NCI-H1092 (cell line): ENCODE measurements at regions not wholly inside any gene's neighbourhood (a gene's known extent, or its start where the extent isn't known, plus 50 kb on each side); places are given as distances from the start of the nearest gene placed in this dataset.

Experiments used
- DNase-seq: peaks from one replicate; lab custom pipeline; 2025; lab: John Stamatoyannopoulos, UW

DNA sequence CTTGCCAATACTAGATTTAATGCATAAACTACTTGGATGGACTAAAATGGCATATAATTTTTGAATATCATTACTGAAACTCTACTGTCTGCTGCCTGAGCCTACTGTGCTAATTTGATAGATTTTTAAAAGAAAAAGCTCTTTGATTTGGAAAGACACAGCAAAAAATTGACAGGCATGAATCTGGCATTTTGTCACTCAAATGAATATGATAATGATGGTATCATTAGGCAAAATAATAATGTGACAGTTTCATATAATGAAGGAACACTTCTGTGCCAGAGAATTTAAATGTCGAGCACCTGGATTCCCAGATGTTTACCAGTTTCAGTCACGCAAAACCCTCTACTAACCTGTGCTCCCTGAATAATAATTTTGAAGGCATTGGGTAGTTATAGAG, 60.0 kb upstream of the SLC13A1 start:
- no peak for DNase-seq
